A549 (cell line): ENCODE measurements at regions not wholly inside any gene's neighbourhood (a gene's known extent, or its start where the extent isn't known, plus 50 kb on each side); places are given as distances from the start of the nearest gene placed in this dataset.
"Not testable (repeated sequence)": the region's sequence is repeated elsewhere in the genome, so short reads cannot be mapped to it uniquely, and the experiment has no call there.

Experiments
- CHD2 ChIP-seq: fragments of 150-350 bp; IDR thresholded peaks from 2 replicates; pipeline ENCODE4 v1.6.1; 2014; ENCODE audit warnings: low read length; ENCODE audit not compliant: partially characterized antibody
- CHD4 ChIP-seq: fragments of 200-600 bp; sonication (generic); IDR thresholded peaks from 2 replicates; pipeline ENCODE4 v1.6.1; 2016; ENCODE audit warnings: antibody characterized with exemption, mild to moderate bottlenecking, borderline replicate concordance
- EHF ChIP-seq: fragments of 250-450 bp; sonication (Bioruptor Pico); IDR thresholded peaks from 2 replicates; pipeline ENCODE4 v1.5.0; 2020; ENCODE audit warnings: mild to moderate bottlenecking
- EP300 ChIP-seq, 2 experiments: fragments of >200 bp; sonication (Bioruptor Twin); formaldehyde crosslinking; IDR thresholded peaks; 2 replicates in 1 of 2; 3 replicates in 1 of 2; pipeline ENCODE4 v1.6.1; 2016 to 2017
- ESRRA ChIP-seq: fragments of 150-350 bp; IDR thresholded peaks from 2 replicates; pipeline ENCODE4 v1.6.1; 2014; ENCODE audit warnings: mild to moderate bottlenecking, low read length, borderline replicate concordance
- JUNB ChIP-seq: fragments of >200 bp; sonication (Bioruptor Twin); formaldehyde crosslinking; IDR thresholded peaks from 2 replicates; pipeline ENCODE4 v1.6.1; 2016
- NR3C1 ChIP-seq: fragments of >200 bp; sonication (Bioruptor Twin); formaldehyde crosslinking; IDR thresholded peaks from 3 replicates; pipeline ENCODE4 v1.6.1; 2017
- POLR2A ChIP-seq: IDR thresholded peaks from 2 replicates; pipeline ENCODE4 v1.6.1; 2012; ENCODE audit warnings: mild to moderate bottlenecking, low read length
- RCOR1 ChIP-seq: fragments of 150-350 bp; IDR thresholded peaks from 2 replicates; pipeline ENCODE4 v1.6.1; 2014; ENCODE audit warnings: antibody characterized with exemption, low read length, low read depth
- RFX5 ChIP-seq: fragments of 450-650 bp; IDR thresholded peaks from 2 replicates; pipeline ENCODE4 v1.7.1; 2014; ENCODE audit warnings: antibody characterized with exemption, mild to moderate bottlenecking, moderate library complexity
- ZSCAN20 ChIP-seq: fragments of 250-450 bp; sonication (Bioruptor Pico); IDR thresholded peaks from 2 replicates; pipeline ENCODE4 v1.8.0; 2022; ENCODE audit warnings: mild to moderate bottlenecking, moderate library complexity
- TF ChIP-seq, protein P1 (sequence below): fragments of >200 bp; sonication (Bioruptor Twin); formaldehyde crosslinking; IDR thresholded peaks from 3 replicates; pipeline ENCODE4 v1.5.1; 2016
- TF ChIP-seq, protein P2 (sequence below): fragments of 150-350 bp; IDR thresholded peaks from 2 replicates; pipeline ENCODE4 v1.6.1; 2014; ENCODE audit warnings: low read depth, mild to moderate bottlenecking, low read length

DNA sequence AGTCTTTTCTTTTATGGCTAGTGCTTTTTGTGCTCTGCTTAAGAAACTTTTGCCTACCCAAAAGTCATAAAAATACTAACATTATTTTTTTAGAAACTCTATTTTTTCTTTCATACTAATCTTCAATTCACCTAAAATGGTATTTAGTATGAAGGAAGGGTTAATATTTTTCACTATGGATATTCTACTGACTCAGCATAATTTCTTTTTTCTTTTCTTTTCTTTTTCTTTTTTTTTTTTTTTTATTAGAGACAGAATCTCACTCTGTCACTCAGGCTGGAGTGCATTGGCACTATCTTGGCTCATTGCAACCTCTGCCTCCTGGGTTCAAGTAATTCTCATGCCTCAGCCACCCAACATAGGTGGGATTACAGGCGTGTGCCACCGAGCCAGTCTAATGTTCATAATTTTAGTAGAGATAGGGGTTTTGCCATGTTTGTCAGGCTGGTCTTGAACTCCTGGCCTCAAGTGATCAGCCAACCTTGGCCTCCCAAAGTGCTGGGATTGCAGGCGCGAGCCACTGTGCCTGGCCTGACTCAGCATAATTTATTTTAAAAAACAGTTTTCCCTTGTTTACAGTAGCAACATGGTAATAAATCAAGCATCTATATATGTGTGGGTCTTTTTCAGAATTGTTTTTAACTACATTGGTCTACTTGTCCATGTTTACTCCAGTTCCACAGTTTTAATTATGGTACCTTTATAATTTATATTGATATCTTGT lies 91.8 kb downstream of the GYPE start:
- not testable (repeated sequence) for TF ChIP-seq POLR2A; NR3C1; RCOR1; JUNB; EHF; RFX5; CHD4; ESRRA; EP300 (IDR thresholded peaks at IDR 0.05); CHD2; ZSCAN20 (CRISPR knock-in tag)
- TF ChIP-seq, protein P1, sequence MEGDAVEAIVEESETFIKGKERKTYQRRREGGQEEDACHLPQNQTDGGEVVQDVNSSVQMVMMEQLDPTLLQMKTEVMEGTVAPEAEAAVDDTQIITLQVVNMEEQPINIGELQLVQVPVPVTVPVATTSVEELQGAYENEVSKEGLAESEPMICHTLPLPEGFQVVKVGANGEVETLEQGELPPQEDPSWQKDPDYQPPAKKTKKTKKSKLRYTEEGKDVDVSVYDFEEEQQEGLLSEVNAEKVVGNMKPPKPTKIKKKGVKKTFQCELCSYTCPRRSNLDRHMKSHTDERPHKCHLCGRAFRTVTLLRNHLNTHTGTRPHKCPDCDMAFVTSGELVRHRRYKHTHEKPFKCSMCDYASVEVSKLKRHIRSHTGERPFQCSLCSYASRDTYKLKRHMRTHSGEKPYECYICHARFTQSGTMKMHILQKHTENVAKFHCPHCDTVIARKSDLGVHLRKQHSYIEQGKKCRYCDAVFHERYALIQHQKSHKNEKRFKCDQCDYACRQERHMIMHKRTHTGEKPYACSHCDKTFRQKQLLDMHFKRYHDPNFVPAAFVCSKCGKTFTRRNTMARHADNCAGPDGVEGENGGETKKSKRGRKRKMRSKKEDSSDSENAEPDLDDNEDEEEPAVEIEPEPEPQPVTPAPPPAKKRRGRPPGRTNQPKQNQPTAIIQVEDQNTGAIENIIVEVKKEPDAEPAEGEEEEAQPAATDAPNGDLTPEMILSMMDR = not testable (repeated sequence)
- TF ChIP-seq, protein P2, sequence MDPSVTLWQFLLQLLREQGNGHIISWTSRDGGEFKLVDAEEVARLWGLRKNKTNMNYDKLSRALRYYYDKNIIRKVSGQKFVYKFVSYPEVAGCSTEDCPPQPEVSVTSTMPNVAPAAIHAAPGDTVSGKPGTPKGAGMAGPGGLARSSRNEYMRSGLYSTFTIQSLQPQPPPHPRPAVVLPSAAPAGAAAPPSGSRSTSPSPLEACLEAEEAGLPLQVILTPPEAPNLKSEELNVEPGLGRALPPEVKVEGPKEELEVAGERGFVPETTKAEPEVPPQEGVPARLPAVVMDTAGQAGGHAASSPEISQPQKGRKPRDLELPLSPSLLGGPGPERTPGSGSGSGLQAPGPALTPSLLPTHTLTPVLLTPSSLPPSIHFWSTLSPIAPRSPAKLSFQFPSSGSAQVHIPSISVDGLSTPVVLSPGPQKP = not testable (repeated sequence)
